ENCODE measurements at regions not wholly inside any gene's neighbourhood (a gene's known extent, or its start where the extent isn't known, plus 50 kb on each side); places are given as distances from the start of the nearest gene placed in this dataset.
"Not testable (repeated sequence)": the region's sequence is repeated elsewhere in the genome, so short reads cannot be mapped to it uniquely, and the experiment has no call there.

DNA sequence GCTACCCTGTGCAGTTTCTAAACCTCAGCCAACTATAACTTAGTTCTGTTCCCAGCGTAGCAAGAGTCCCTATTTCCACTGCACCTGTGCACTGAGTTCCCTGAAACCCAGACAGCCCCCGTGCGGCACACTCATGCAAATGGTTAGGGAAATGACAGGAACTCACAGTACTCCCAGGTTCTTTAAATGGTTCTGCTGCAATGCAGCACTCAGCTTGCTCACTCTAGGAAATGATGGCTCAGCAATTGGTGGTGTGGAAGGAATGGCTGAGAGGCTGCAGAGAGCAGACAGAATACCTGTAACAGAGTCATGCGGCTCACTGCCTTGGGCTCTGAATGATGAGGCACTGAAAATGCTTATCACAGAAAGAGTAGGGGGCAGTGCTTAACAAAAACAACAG lies 143.0 kb downstream of the RAD51AP2 start:
- 87% methylated on average over 4 of the region's 4 CpGs for whole genome bisulfite sequencing, 2 donors
- no peak overlapping the region for H3K4me3 ChIP-seq (ENCODE audit: low read depth in 1 of 2, low read length in 2 of 2)
- H3K36me3 ChIP-seq (ENCODE audit: control insufficient read depth in 2 of 2, insufficient read depth in 2 of 2, low read length in 1 of 2): no peaks in the 10 kb centered on the region

GRCh38 chr2:17373741-17374140 lies 144.5 kb downstream of the RAD51AP2 start:
- no peaks in the 10 kb centered on the region for H3K27me3 ChIP-seq (ENCODE audit: control insufficient read depth in 1 of 2, insufficient read depth in 2 of 2, low read length in 2 of 2)
- 75 to 88% methylated on average over 1 of the region's 1 CpG for WGBS, 2 donors
- no peak overlapping the region for H3K27ac ChIP-seq (ENCODE audit: low read depth in 2 of 2, low read length in 1 of 2)
- no peak overlapping the region for H3K4me3 ChIP-seq (ENCODE audit: low read depth in 1 of 2, low read length in 2 of 2)
- no peaks in the 10 kb centered on the region for H3K4me1 ChIP-seq (ENCODE audit: control insufficient read depth in 2 of 2, insufficient read depth in 2 of 2, low read length in 1 of 2)
- peaks cover 0 to 2% of the 10 kb centered on the region in 2 donors for H3K9me3 ChIP-seq (ENCODE audit: control insufficient read depth in 2 of 2, insufficient read depth in 1 of 2, low read depth in 1 of 2, low read length in 1 of 2)
- no peaks in the 10 kb centered on the region for H3K36me3 ChIP-seq (ENCODE audit: control insufficient read depth in 2 of 2, insufficient read depth in 2 of 2, low read length in 1 of 2)

More for the DNA sequence above, 143.0 kb downstream of the RAD51AP2 start:
- Histone ChIP-seq H3K27ac (ENCODE audit: low read depth in 2 of 2, low read length in 1 of 2) (no peak overlapping the region), H3K9me3 (ENCODE audit: control insufficient read depth in 2 of 2, insufficient read depth in 1 of 2, low read depth in 1 of 2, low read length in 1 of 2) (peaks cover 0 to 2% of the 10 kb centered on the region in 2 donors), H3K4me1 (ENCODE audit: control insufficient read depth in 2 of 2, insufficient read depth in 2 of 2, low read length in 1 of 2) (no peaks in the 10 kb centered on the region), H3K27me3 (ENCODE audit: control insufficient read depth in 1 of 2, insufficient read depth in 2 of 2, low read length in 2 of 2) (no peaks in the 10 kb centered on the region)

DNA sequence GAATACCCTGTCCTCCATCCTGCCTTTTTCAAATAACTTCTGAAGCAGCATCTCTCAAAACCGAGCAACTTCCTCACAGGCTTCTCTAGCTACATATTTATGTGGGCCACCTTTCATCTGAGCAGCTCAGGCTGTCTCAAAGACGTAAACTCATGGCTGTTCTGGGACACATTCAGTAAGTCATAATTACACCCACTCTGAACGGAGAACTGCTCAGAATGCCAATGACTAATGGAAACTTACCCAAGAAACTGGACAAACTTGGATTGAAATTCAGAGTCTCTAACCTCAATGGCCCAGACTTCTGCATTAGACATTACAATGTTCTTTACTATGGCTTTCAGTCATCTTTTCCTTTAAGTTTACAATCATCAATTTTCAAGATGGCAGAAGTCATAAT lies 145.2 kb downstream of the RAD51AP2 start:
- no peak overlapping the region for H3K27ac ChIP-seq (ENCODE audit: low read depth in 2 of 2, low read length in 1 of 2)
- 81 to 84% methylated on average over 3 of the region's 3 CpGs for WGBS, 2 donors
- H3K9me3 ChIP-seq (ENCODE audit: control insufficient read depth in 2 of 2, insufficient read depth in 1 of 2, low read depth in 1 of 2, low read length in 1 of 2): peaks cover 0 to 2% of the 10 kb centered on the region in 2 donors
- no peaks in the 10 kb centered on the region for H3K27me3 ChIP-seq (ENCODE audit: control insufficient read depth in 1 of 2, insufficient read depth in 2 of 2, low read length in 2 of 2)
- no peak overlapping the region for H3K4me3 ChIP-seq (ENCODE audit: low read depth in 1 of 2, low read length in 2 of 2)
- no peaks in the 10 kb centered on the region for H3K36me3 ChIP-seq (ENCODE audit: control insufficient read depth in 2 of 2, insufficient read depth in 2 of 2, low read length in 1 of 2)
- H3K4me1 ChIP-seq (ENCODE audit: control insufficient read depth in 2 of 2, insufficient read depth in 2 of 2, low read length in 1 of 2): no peaks in the 10 kb centered on the region

DNA sequence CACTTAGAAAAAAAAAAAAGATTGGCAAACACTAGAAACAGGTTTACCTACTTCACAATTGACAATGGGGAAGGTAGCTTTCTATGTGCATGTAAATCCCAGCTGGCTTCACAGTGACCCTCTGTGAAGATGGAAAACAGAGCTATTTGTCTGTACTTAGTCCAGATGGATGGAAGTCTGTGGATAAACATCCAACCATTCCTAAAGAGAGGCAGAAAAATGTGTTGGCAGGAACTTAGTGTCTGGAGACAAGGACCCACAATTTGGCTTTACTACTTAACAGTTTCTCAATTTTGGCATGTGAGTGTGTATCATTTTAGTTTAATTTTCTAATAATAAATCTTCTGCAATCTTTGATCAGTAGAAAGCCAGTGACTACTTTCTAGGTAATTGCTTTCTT lies 154.4 kb downstream of the RAD51AP2 start:
- Histone ChIP-seq H3K4me3 (ENCODE audit: low read depth in 1 of 2, low read length in 2 of 2) (no peak overlapping the region), H3K4me1 (ENCODE audit: control insufficient read depth in 2 of 2, insufficient read depth in 2 of 2, low read length in 1 of 2) (no peaks in the 10 kb centered on the region), H3K27ac (ENCODE audit: low read depth in 2 of 2, low read length in 1 of 2) (no peak overlapping the region), H3K27me3 (ENCODE audit: control insufficient read depth in 1 of 2, insufficient read depth in 2 of 2, low read length in 2 of 2) (no peaks in the 10 kb centered on the region), H3K36me3 (ENCODE audit: control insufficient read depth in 2 of 2, insufficient read depth in 2 of 2, low read length in 1 of 2) (no peaks in the 10 kb centered on the region), H3K9me3 (ENCODE audit: control insufficient read depth in 2 of 2, insufficient read depth in 1 of 2, low read depth in 1 of 2, low read length in 1 of 2) (no peaks in the 10 kb centered on the region)

- Histone ChIP-seq H3K4me3 (ENCODE audit: low read depth in 1 of 2, low read length in 2 of 2) (no peak overlapping the region), H3K27ac (ENCODE audit: low read depth in 2 of 2, low read length in 1 of 2) (no peak overlapping the region), H3K4me1 (ENCODE audit: control insufficient read depth in 2 of 2, insufficient read depth in 2 of 2, low read length in 1 of 2) (no peaks in the 10 kb centered on the region), H3K9me3 (ENCODE audit: control insufficient read depth in 2 of 2, insufficient read depth in 1 of 2, low read depth in 1 of 2, low read length in 1 of 2) (no peaks in the 10 kb centered on the region), H3K27me3 (ENCODE audit: control insufficient read depth in 1 of 2, insufficient read depth in 2 of 2, low read length in 2 of 2) (no peaks in the 10 kb centered on the region), H3K36me3 (ENCODE audit: control insufficient read depth in 2 of 2, insufficient read depth in 2 of 2, low read length in 1 of 2) (no peaks in the 10 kb centered on the region)
- 73 to 93% methylated on average over 1 of the region's 1 CpG for WGBS, 2 donors
Observed at GRCh38 chr2:17362956-17363355, 155.3 kb downstream of the RAD51AP2 start.

DNA sequence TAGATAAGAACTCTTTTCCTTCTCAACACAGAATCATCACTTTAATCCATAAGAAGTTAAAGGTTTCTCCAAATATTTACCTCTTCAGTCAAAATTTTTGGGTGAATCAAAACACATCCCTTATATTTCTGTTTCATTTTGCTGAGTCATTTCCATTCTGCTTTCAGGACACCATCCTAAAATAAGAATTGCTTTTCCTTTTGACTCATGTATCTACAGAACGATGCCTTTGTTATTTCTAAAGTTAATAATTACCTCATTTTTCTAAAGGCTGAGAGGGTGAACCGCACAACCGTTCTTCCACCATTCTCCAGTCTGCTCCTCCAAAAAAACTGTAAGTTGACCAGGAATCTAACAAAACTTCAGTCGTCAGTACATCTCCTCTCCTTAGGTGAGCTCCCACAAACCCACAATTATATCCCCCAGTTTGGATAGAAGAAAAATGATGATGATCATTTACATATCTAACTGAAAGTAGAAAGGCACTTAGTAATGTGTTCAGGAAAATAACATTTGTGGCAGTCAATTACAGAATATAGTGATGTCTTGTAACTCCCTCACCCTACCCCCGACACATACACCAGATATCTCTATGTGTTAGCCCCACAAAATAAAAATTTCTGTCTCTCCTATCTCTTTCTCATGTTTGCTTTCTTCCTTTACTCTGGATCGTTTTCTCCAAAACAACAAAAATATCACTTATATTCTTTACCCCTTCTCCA lies 162.5 kb downstream of the RAD51AP2 start:
- Histone ChIP-seq H3K27ac (ENCODE audit: low read depth in 2 of 2, low read length in 1 of 2) (no peak overlapping the region), H3K4me3 (ENCODE audit: low read depth in 1 of 2, low read length in 2 of 2) (no peak overlapping the region), H3K27me3 (ENCODE audit: control insufficient read depth in 1 of 2, insufficient read depth in 2 of 2, low read length in 2 of 2) (no peaks in the 10 kb centered on the region), H3K9me3 (ENCODE audit: control insufficient read depth in 2 of 2, insufficient read depth in 1 of 2, low read depth in 1 of 2, low read length in 1 of 2) (no peaks in the 10 kb centered on the region), H3K4me1 (ENCODE audit: control insufficient read depth in 2 of 2, insufficient read depth in 2 of 2, low read length in 1 of 2) (no peaks in the 10 kb centered on the region), H3K36me3 (ENCODE audit: control insufficient read depth in 2 of 2, insufficient read depth in 2 of 2, low read length in 1 of 2) (no peaks in the 10 kb centered on the region)
- 48 to 63% methylated on average over 6 of the region's 6 CpGs for WGBS, 2 donors

DNA sequence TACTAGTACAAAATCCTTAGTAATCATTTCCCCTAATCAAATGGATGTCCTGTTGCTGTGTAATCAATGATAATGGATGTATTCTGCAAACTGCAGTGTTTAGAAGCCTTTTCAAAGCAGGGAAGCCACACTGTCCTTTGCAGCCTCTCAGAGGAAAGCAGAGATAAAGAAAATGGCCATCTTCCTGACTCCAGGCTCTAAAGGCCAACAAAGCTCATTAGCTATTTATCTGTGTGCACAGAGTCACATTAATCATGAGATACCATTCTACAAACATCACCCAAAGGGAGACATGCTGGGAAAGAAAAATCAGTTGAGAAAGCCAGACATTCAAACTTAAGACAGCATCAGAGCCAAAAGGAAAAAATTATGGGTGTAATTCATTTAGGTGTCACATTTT lies 165.0 kb downstream of the RAD51AP2 start:
- Histone ChIP-seq H3K4me3 (ENCODE audit: low read depth in 1 of 2, low read length in 2 of 2) (no peak overlapping the region), H3K4me1 (ENCODE audit: control insufficient read depth in 2 of 2, insufficient read depth in 2 of 2, low read length in 1 of 2) (no peaks in the 10 kb centered on the region), H3K27me3 (ENCODE audit: control insufficient read depth in 1 of 2, insufficient read depth in 2 of 2, low read length in 2 of 2) (no peaks in the 10 kb centered on the region), H3K36me3 (ENCODE audit: control insufficient read depth in 2 of 2, insufficient read depth in 2 of 2, low read length in 1 of 2) (no peaks in the 10 kb centered on the region), H3K27ac (ENCODE audit: low read depth in 2 of 2, low read length in 1 of 2) (no peak overlapping the region), H3K9me3 (ENCODE audit: control insufficient read depth in 2 of 2, insufficient read depth in 1 of 2, low read depth in 1 of 2, low read length in 1 of 2) (no peaks in the 10 kb centered on the region)

DNA sequence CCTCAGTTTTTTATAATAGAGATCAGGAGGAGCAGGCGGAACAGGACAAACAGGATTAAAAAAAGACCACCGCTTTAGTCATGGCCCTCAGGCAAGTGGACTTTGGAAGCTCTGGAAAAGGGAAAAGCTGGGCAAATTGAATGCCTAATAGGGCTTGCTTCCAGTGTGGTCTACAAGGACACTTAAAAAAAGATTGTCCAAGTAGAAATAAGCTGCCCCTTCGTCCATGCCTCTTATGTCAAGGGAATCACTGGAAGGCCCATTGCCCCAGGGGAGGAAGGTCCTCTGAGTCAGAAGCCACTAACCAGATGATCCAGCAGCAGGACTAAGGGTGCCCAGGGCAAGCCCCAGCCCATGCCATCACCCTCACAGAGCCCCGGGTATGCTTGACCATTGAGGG lies 175.5 kb downstream of the RAD51AP2 start:
- not testable (repeated sequence) for H3K9me3 ChIP-seq (ENCODE audit: control insufficient read depth in 2 of 2, insufficient read depth in 1 of 2, low read depth in 1 of 2, low read length in 1 of 2); H3K36me3 ChIP-seq (ENCODE audit: control insufficient read depth in 2 of 2, insufficient read depth in 2 of 2, low read length in 1 of 2); H3K4me3 ChIP-seq (ENCODE audit: low read depth in 1 of 2, low read length in 2 of 2); H3K27me3 ChIP-seq (ENCODE audit: control insufficient read depth in 1 of 2, insufficient read depth in 2 of 2, low read length in 2 of 2); H3K4me1 ChIP-seq (ENCODE audit: control insufficient read depth in 2 of 2, insufficient read depth in 2 of 2, low read length in 1 of 2); H3K27ac ChIP-seq (ENCODE audit: low read depth in 2 of 2, low read length in 1 of 2)
- WGBS, 2 donors: 67 to 68% methylated on average over 4 of the region's 4 CpGs

DNA sequence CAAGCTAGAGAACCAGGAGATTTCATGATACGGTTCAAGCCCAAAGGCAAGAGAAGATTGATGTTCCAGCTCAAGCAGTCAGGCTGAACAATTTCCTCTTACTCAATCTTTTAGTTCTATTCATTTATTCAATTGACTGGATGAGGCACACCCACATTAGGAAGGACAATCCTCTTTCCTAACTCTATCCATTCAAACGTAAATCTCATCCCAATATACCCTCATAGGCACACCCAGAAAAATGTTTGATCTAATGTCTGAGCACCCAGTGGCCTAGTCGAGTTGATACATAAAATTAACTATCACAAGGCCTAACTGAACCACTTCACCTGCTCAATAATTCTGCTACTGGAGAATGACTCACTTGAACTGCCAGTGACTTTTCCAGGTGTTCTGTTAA lies 180.7 kb downstream of the RAD51AP2 start:
- Histone ChIP-seq H3K36me3 (ENCODE audit: control insufficient read depth in 2 of 2, insufficient read depth in 2 of 2, low read length in 1 of 2) (no peaks in the 10 kb centered on the region), H3K27ac (ENCODE audit: low read depth in 2 of 2, low read length in 1 of 2) (peak overlapping the region; percentile 18 to 21), H3K27me3 (ENCODE audit: control insufficient read depth in 1 of 2, insufficient read depth in 2 of 2, low read length in 2 of 2) (no peaks in the 10 kb centered on the region), H3K4me1 (ENCODE audit: control insufficient read depth in 2 of 2, insufficient read depth in 2 of 2, low read length in 1 of 2) (no peaks in the 10 kb centered on the region), H3K4me3 (ENCODE audit: low read depth in 1 of 2, low read length in 2 of 2) (no peak overlapping the region), H3K9me3 (ENCODE audit: control insufficient read depth in 2 of 2, insufficient read depth in 1 of 2, low read depth in 1 of 2, low read length in 1 of 2) (no peaks in the 10 kb centered on the region)
- WGBS, 2 donors: 48 to 53% methylated on average over 3 of the region's 3 CpGs

DNA sequence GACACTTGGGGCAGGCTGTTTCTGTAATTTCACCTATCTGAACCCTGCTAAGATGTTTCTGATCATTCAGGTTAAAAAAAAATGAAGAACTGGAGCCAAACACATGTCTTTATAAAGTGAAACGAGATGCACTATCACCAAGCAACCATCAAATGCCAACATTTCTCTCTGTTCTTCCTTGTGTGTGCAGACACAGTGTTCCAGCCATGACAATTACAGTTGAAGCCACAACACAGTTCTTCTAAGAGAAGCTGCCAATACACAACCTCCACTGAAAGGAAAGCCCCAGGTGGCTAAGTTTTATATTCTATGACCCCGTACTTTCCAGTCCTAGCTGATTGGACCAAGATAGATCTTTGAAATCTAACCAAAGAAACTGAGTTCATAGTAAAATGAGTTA lies 181.8 kb downstream of the RAD51AP2 start:
- H3K9me3 ChIP-seq (ENCODE audit: control insufficient read depth in 2 of 2, insufficient read depth in 1 of 2, low read depth in 1 of 2, low read length in 1 of 2): no peaks in the 10 kb centered on the region
- WGBS, 2 donors: 47 to 50% methylated on average over 2 of the region's 2 CpGs

More for the DNA sequence above, 181.8 kb downstream of the RAD51AP2 start:
- Histone ChIP-seq H3K4me3 (ENCODE audit: low read depth in 1 of 2, low read length in 2 of 2) (no peak overlapping the region), H3K36me3 (ENCODE audit: control insufficient read depth in 2 of 2, insufficient read depth in 2 of 2, low read length in 1 of 2) (no peaks in the 10 kb centered on the region), H3K27me3 (ENCODE audit: control insufficient read depth in 1 of 2, insufficient read depth in 2 of 2, low read length in 2 of 2) (no peaks in the 10 kb centered on the region), H3K27ac (ENCODE audit: low read depth in 2 of 2, low read length in 1 of 2) (no peak overlapping the region), H3K4me1 (ENCODE audit: control insufficient read depth in 2 of 2, insufficient read depth in 2 of 2, low read length in 1 of 2) (no peaks in the 10 kb centered on the region)

Measured in esophagus (tissue), 2 donors.